CD4-positive, alpha-beta T cell (primary cell): ENCODE measurements at regions not wholly inside any gene's neighbourhood (a gene's known extent, or its start where the extent isn't known, plus 50 kb on each side); places are given as distances from the start of the nearest gene placed in this dataset.

ENCODE experiments used
- ATAC-seq: fragments of 200-7000 bp; cut with Tn5 transposase; one replicate; pipeline ENCODE4 v1.10.0; 2022; ENCODE audit warnings: mild to moderate bottlenecking; ENCODE audit not compliant: poor library complexity
- CTCF ChIA-PET: fragments of 350-600 bp; sonication (Branson Sonifier 250); formaldehyde crosslinking; loops from one replicate; lab custom pipeline; 2021; ENCODE audit warnings: antibody characterized with exemption, inconsistent platforms; lab: Charles Lee
- POLR2A ChIA-PET: fragments of 350-600 bp; sonication (Branson Sonifier 250); formaldehyde crosslinking; loops from one replicate; lab custom pipeline; 2021; ENCODE audit warnings: antibody characterized with exemption, inconsistent platforms; lab: Charles Lee
- DNase-seq, 14 experiments: peaks; one replicate each; pipeline ENCODE4 v3.0.0-alpha.2; 2013 to 2020; ENCODE audit warnings: mixed read lengths in 2 of 14
- H3K27ac ChIP-seq, 2 donors: one replicate each; pipeline versions ENCODE4 v1.5.1 to v1.7.0; 2013; ENCODE audit warnings: low read length in 2 of 2, low read depth in 1 of 2, mild to moderate bottlenecking in 1 of 2
- H3K27me3 ChIP-seq, 2 experiments: 1 replicate in 1 of 2; 2 replicates in 1 of 2; pipeline versions ENCODE4 v1.6.1 to v1.7.0; 2013; ENCODE audit warnings: low read length in 2 of 2, control low read depth in 1 of 2, mild to moderate bottlenecking in 1 of 2, moderate library complexity in 1 of 2; ENCODE audit not compliant: insufficient read depth in 2 of 2, control insufficient read depth in 1 of 2
- H3K36me3 ChIP-seq: one replicate; pipeline ENCODE4 v1.6.1; 2013; ENCODE audit warnings: low read length, control low read depth; ENCODE audit not compliant: insufficient read depth
- H3K4me1 ChIP-seq: one replicate; pipeline ENCODE4 v1.6.1; 2013; ENCODE audit warnings: low read length, control low read depth; ENCODE audit not compliant: insufficient read depth
- H3K4me3 ChIP-seq: one replicate; pipeline ENCODE4 v1.5.1; 2013; ENCODE audit warnings: mild to moderate bottlenecking, low read length, moderate library complexity
- H3K9me3 ChIP-seq, 2 experiments: 1 replicate in 1 of 2; 2 replicates in 1 of 2; pipeline versions ENCODE4 v1.6.1 to v1.7.0; 2013; ENCODE audit warnings: low read length in 2 of 2, mild to moderate bottlenecking in 2 of 2, control low read depth in 1 of 2, moderate library complexity in 1 of 2; ENCODE audit not compliant: control insufficient read depth in 1 of 2, insufficient read depth in 1 of 2
- H3K27ac Mint-ChIP-seq: one replicate; pipeline ENCODE4 v1.8.0; 2020; ENCODE audit warnings: mixed read lengths
- H3K27me3 Mint-ChIP-seq: one replicate; pipeline ENCODE4 v1.8.0; 2021; ENCODE audit warnings: mixed read lengths
- H3K36me3 Mint-ChIP-seq: one replicate; pipeline ENCODE4 v1.8.0; 2021; ENCODE audit warnings: low read depth, mixed read lengths
- H3K4me1 Mint-ChIP-seq: one replicate; pipeline ENCODE4 v1.8.0; 2021; ENCODE audit warnings: low read depth, mixed read lengths
- H3K4me3 Mint-ChIP-seq: one replicate; pipeline ENCODE4 v1.8.0; 2020; ENCODE audit warnings: mild to moderate bottlenecking, mixed read lengths
- H3K9me3 Mint-ChIP-seq: one replicate; pipeline ENCODE4 v1.8.0; 2020; ENCODE audit warnings: mixed read lengths
- CTCF ChIP-seq: fragments of 200-600 bp; IDR thresholded peaks from one replicate; pipeline ENCODE4 v1.8.0; 2022; ENCODE audit warnings: antibody characterized with exemption, mild to moderate bottlenecking
- intact Hi-C, 2 experiments: fragments of 100-400 bp; cut with DNase I in 1 of 2; cut with micrococcal nuclease in 1 of 2; formaldehyde crosslinking; loops; one replicate each; pipeline versions ENCODE4 v1.15.1 to v1.9.0; 2023 to 2025; cut with DNase I, micrococcal nuclease

- H3K36me3 ChIP-seq = no peaks in the 10 kb centered on the region
- H3K27ac Mint-ChIP-seq = no peak overlapping the region
- no peaks in the 10 kb centered on the region for H3K36me3 Mint-ChIP-seq
- H3K4me3 ChIP-seq = no peak overlapping the region
- DNase-seq = no peak
- H3K27ac ChIP-seq = no peak overlapping the region
- H3K27me3 ChIP-seq = no peaks in the 10 kb centered on the region
- peaks cover 2% of the 10 kb centered on the region for H3K9me3 Mint-ChIP-seq
- no peak for TF ChIP-seq CTCF
- H3K4me3 Mint-ChIP-seq = no peak overlapping the region
- intact Hi-C loops = no loop called here
- ChIA-PET POLR2A (no interaction called here), CTCF (interaction anchor here (1.2 kb wide), 1 partner anchor 14 kb away, joined by 3 read pairs; no protein-coding TSS in a partner anchor)
- H3K9me3 ChIP-seq = no peaks in the 10 kb centered on the region
- no peak for ATAC-seq
- H3K27me3 Mint-ChIP-seq = peaks cover 7% of the 10 kb centered on the region
- no peaks in the 10 kb centered on the region for H3K4me1 Mint-ChIP-seq
- H3K4me1 ChIP-seq = no peaks in the 10 kb centered on the region
Observed at GRCh38 chr3:176920766-176921160, 276.5 kb downstream of the TBL1XR1 start.

GRCh38 chr3:176919836-176920765, 277.2 kb downstream of the TBL1XR1 start:
- CTCF ChIA-PET = interaction anchor here (1.2 kb wide), 1 partner anchor 13 kb away, joined by 3 read pairs; no protein-coding TSS in a partner anchor
- Mint-ChIP-seq H3K4me3 (no peak overlapping the region), H3K36me3 (no peaks in the 10 kb centered on the region), H3K27me3 (peaks cover 7% of the 10 kb centered on the region), H3K27ac (no peak overlapping the region), H3K9me3 (peaks cover 2% of the 10 kb centered on the region), H3K4me1 (no peaks in the 10 kb centered on the region)
- no peaks in the 10 kb centered on the region for H3K9me3 ChIP-seq
- no peak overlapping the region for H3K27ac ChIP-seq
- H3K36me3 ChIP-seq = no peaks in the 10 kb centered on the region
- no peak for TF ChIP-seq CTCF
- POLR2A ChIA-PET = no interaction called here
- intact Hi-C loops = no loop called here
- DNase-seq (no peak), ATAC-seq (no peak)
- no peak overlapping the region for H3K4me3 ChIP-seq
- no peaks in the 10 kb centered on the region for H3K4me1 ChIP-seq
- no peaks in the 10 kb centered on the region for H3K27me3 ChIP-seq

DNA sequence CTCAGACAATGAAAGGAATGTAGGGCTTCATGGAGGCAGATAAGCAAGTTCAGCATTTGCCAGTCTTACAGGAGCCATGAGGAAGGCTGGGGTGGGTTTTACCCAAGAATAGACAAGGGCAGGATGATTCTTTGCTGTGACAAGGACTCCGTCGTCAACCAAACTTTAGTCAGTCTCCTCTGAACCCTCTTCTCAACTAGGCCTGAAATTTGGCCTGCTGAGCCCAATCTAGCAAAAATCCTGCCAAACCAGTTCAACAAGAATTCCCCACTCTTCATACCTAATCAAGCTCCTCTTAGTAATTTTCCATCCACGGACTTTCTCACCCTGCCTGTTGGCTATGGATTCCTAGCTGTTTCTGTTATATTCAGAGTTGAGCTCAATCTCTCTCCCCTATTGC, 280.5 kb downstream of the TBL1XR1 start:
- no peak overlapping the region for H3K27ac Mint-ChIP-seq

More for the DNA sequence above, 280.5 kb downstream of the TBL1XR1 start:
- Histone ChIP-seq H3K27me3 (no peaks in the 10 kb centered on the region), H3K27ac (no peak overlapping the region), H3K4me1 (no peaks in the 10 kb centered on the region), H3K36me3 (no peaks in the 10 kb centered on the region), H3K9me3 (no peaks in the 10 kb centered on the region), H3K4me3 (no peak overlapping the region)
- ChIA-PET POLR2A (no interaction called here), CTCF (interaction anchor here (0.5 kb wide), 1 partner anchor 33 kb away, joined by 3 read pairs; no protein-coding TSS in a partner anchor)
- no peak overlapping the region for H3K4me3 Mint-ChIP-seq
- ATAC-seq (no peak), DNase-seq (no peak)
- H3K4me1 Mint-ChIP-seq = no peaks in the 10 kb centered on the region
- no peaks in the 10 kb centered on the region for H3K36me3 Mint-ChIP-seq
- no peak for TF ChIP-seq CTCF
- H3K27me3 Mint-ChIP-seq = no peaks in the 10 kb centered on the region
- intact Hi-C loops = no loop called here
- H3K9me3 Mint-ChIP-seq = no peaks in the 10 kb centered on the region
